Activated CD4-positive, CD25-positive, alpha-beta regulatory T cell (primary cell): ENCODE measurements at regions not wholly inside any gene's neighbourhood (a gene's known extent, or its start where the extent isn't known, plus 50 kb on each side); places are given as distances from the start of the nearest gene placed in this dataset.
"Not testable (repeated sequence)": the region's sequence is repeated elsewhere in the genome, so short reads cannot be mapped to it uniquely, and the experiment has no call there.

Experiments
- DNase-seq, 4 experiments: peaks; one replicate each; lab custom pipeline; 2025; lab: John Stamatoyannopoulos, UW

DNA sequence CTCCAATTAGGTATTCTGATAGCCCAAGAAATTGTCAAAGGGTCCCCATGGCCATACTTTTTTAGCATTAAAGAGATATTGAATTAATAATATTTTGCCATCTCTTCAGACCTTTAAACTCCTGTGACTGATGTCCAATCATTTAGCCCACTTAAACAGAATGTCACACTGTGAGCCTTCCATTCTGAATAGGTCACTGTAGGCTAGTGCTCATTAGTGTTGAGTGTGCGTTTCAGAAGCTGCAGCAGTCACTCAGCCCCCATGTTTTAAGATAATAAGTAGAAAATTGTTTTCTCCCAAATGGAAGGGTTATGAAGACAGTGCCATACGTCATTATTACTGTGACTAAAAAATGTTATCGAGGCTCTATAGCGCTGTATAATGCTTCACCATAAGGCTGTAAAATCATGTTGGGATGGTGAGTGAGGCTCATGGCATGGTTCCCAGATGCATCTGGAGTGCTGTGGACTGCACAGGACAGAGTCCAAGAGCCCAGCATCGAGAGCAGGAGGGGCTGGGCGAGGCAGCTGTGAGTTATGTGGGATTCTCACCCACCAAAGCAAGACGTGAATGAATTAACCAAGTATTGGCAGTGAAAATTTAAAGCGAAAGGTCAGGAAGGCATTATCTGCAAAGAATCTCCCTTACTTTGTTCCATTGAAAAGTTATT, 2112.9 kb upstream of the WWC1 start:
- no peak for DNase-seq

DNA sequence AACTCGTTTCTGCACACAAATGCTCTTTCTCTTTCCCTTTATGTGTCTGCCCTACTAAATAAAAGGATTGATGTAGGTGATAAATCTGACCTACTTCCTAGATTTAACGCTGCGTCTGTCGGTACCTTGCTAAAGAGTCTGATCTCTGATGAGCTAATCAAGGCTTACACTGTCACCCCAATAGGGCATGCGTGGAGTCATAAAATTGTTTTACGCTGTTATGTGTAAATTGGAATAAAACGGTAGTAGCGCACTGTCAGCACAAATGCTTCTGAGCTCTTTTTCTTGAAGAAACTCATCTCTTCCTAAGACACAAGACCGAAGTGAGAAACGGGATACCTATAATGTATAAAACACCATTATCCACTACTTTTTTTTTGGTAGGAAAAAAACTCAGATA, 2106.3 kb upstream of the WWC1 start:
- no peak for DNase-seq

GRCh38 chr5:166188501-166189325, 2102.7 kb upstream of the WWC1 start:
- DNase-seq: no peak

- no peak for DNase-seq
Observed at GRCh38 chr5:166192696-166193095, 2098.7 kb upstream of the WWC1 start.

DNA sequence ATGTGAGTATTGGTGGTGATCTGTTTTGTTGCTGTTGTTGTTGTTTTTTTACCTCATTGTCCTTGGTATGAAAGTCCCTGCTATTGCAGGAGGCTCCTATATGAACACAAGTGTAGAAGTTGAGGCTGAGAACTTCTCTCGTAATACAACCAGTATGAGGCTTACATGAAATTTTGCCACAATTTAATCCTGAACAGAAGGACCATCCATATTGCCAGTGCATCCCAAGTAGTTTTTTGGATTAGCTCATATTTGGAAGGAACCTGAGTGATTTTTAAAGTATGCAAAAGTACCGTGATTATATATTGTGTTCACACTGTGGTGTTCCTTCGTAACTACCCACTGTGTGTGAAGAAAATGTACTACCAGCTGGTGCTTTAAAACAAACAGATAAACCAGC, 2095.5 kb upstream of the WWC1 start:
- DNase-seq: no peak

DNA sequence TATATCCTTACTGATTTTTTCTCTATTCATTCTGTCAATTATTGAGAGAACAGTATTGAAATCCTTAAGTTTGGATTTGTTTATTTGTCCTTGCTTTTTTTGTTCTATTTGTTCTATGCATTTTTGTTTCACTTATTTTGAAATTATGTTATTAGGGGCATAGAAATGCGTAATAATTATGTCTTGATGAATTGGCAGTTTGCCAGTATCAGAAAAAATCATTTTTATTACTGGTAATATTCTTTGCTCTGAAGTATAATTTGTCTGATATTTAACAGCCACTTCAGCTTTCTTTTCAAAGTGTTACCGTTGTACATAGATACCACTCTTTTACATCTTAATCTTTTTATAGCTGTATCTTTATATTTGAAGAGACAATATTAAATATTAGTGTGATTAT, 2090.9 kb upstream of the WWC1 start:
- DNase-seq: no peak

DNA sequence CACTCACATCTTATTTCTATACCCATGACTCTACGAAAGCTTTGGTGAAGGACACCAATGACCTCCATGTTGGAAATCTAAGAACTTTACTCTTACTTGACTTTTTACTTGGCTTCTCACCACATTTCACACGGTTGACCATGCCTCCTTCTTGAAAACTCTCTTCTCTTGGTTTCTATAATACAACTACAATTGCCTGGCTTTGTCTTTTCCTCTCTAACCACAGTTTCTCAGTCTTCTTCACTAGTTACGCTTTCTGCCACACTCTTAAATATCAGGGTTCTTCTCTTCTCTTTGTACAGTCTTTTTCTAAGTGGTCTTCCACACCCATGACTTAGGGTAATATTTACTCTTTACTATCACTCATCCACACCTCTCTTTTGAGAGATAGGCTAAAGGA, 2079.8 kb upstream of the WWC1 start:
- no peak for DNase-seq

GRCh38 chr5:166236327-166236726, 2055.1 kb upstream of the WWC1 start:
- DNase-seq: no peak

DNA sequence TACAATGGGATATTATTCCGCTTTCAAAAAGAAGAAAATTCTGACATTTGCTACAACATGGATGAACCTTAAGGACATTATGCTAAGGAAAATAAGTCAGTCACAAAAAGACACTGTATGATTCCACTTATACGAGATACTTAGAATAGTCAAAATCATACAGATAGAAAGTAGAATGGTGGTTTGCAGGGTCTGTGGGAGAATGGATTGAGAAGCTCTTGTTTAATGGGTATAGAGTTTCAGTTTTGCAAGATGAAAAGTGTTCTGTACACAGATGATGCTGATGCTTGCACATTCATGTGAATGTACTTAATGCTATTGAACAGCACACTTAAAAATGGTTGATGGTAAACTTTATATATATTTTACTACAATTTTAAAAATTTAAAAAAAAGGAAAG, 2050.7 kb upstream of the WWC1 start:
- DNase-seq: no peak

DNA sequence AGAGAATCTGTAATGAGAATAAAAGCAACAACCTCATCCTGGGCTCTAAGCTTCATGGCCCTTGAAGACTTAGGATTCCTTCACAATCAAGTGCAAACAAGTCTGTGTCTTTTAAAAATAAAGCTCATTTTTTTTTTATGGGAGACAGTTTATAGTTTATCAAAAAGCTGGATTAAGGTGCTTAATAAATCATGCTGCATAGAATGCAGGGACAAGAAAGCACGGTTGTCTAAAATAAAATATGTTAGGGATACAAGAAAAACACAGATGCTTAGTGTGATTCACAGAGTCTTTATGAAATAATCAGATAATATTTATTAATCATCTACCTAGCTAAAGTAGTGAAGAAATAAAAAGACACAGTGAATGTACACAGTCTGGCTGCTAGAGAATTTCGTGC, 2045.9 kb upstream of the WWC1 start:
- DNase-seq: no peak

- no peak for DNase-seq
Observed at GRCh38 chr5:166251786-166252185, 2039.7 kb upstream of the WWC1 start.

GRCh38 chr5:166257661-166258060, 2033.8 kb upstream of the WWC1 start:
- DNase-seq: no peak

- no peak for DNase-seq
Observed at GRCh38 chr5:166262395-166262794, 2029.0 kb upstream of the WWC1 start.

DNA sequence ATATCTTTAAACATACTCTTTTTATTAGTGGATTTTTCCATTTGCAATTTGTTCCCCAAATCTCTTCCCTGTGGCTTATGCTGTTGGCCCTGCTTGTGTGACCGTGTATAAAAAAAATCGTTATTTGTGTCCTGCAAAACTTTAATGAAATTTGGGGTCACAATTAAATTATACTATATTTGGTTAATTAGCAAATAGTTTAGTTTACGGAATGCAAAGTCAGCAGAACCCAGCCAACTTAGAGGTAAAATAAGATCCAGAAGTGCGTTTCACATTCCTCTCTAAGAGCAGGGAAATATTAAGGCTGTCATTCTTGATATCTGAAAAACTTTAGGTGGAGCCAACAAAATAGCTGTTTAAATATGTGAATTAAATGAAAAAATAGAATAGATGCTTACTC, 2023.5 kb upstream of the WWC1 start:
- DNase-seq: no peak

DNA sequence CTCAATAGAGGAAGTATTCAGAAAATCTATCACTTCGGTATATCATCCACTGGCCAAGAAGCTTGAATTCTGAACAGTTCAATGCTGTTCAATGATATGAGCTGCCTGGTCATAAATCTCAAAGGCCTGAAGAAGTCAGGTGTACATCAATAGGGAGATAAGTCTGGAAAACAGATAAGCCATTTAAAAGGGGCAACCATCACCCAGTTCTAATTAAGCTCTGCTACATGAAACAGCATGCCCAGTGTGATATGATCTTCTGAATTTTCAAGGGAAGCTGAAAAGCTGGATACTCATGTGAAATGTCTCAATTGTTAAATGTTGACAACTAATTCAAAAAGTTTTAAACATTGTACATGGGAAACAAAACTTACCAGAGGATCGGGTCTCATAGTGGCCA, 2020.7 kb upstream of the WWC1 start:
- DNase-seq: no peak

DNA sequence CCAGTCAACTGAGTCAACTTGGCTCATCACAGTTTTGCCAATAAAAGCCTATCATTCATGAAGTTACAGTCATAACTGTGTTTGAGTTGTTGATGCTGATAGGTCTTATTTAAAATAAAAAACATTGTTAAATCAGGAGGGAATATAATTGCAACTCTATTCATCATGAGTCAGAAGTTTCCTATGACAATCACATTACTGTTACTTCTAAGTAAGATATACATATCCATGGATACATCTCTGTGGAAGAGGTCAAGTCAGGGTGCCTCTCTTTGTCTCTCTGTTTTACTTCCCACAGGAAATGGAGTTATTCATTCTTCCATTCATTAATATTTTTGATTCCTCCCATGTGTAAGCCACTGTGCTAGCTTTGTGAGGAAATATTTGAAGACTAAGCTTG, 2015.4 kb upstream of the WWC1 start:
- DNase-seq: no peak

- no peak for DNase-seq
Observed at GRCh38 chr5:166279828-166280227, 2011.6 kb upstream of the WWC1 start.

DNA sequence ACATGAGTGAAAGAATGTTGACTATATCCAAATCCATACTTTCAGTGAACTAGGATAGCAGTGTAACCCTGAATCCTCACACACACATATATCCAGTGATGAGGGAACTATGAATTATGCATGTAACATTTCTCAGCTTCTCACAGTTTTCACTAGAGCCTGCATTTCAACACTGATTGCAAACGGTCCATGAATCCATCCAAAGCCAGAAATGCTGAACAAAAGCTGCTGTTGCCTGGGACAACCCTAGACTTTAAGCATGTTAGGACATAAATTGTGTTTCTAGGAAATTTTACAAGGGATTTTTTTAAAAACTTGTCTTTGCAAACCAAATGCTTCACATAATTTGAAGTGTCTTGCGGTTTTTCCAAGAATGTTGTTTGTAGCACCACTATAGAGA, 2010.0 kb upstream of the WWC1 start:
- DNase-seq: no peak

DNA sequence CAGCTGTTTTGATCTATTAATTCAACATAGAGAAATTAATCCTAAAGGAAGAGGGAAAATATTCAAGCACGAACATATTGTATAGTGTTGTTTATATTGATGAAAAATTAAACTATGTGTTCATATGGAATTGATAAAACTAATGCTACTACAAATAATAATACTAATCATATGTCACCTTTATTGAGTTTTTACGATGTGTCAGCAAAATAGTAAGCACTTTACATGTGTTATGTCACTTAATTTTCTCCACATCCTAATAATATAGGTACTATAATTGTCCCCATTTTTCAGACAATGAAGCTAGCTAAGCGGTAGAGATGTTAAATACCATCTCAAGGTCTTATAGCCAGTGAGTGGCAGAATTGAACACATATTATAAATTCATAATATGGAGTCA, 2008.5 kb upstream of the WWC1 start:
- DNase-seq: no peak

DNA sequence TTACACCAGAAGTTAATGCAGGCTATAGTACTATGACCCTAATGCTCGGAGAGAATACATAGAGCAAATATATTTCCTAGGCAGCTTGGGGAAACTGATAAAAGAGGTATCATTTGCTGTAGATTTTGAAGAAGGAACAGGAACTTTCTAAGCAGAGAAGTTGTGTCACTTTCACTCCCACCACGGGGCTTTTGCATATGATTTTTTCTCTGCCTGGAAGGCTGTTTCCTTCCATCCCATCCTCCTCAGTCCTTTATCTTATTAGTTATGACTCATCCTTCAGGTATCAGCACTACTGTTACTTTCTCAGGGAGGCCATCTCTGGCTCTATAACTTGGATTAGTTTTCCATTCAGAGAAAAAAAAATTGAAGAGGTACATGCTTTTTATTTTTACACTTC, 2006.1 kb upstream of the WWC1 start:
- DNase-seq: no peak

GRCh38 chr5:166286832-166287231, 2004.6 kb upstream of the WWC1 start:
- no peak for DNase-seq

DNA sequence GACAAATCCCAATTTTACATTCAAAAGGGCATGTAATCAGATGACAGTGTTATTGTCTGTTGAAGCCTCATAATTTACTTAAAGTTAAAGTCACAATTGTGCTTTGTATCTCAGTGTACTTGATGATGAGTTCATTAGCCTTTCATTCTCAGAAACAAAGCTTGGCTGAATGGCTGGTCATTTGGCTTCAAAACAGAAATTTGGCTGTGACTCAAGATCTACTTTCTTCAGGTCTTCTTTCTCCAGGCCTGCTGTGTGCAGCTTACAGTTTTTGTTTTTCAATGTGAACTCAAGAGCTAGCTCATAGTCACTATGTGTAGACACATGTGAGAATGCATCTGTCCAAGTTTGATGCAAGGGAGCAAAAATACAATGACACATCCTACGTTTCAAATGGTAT, 2003.6 kb upstream of the WWC1 start:
- DNase-seq: no peak

DNA sequence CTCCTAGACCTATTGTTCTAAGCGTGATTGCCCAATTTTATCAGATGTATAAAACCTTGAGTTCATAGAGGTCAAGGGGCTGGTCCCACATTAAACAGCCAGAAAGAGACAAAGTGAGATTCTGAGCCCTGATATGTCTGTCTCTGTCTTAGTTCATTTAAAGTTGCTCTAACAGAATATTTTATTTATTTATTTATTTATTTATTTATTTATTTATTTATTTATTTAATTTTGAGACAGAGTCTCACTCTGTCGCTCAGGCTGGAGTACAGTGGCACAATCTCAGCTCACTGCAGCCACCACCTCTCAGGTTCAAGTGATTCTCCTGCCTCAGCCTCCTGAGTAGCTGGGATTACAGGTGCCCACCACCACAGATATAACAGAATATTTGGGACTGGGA, 1999.6 kb upstream of the WWC1 start:
- DNase-seq: not testable (repeated sequence)

- DNase-seq: no peak
Observed at GRCh38 chr5:166293892-166294291, 1997.6 kb upstream of the WWC1 start.
